ENCODE measurements at regions not wholly inside any gene's neighbourhood (a gene's known extent, or its start where the extent isn't known, plus 50 kb on each side); places are given as distances from the start of the nearest gene placed in this dataset.

DNA sequence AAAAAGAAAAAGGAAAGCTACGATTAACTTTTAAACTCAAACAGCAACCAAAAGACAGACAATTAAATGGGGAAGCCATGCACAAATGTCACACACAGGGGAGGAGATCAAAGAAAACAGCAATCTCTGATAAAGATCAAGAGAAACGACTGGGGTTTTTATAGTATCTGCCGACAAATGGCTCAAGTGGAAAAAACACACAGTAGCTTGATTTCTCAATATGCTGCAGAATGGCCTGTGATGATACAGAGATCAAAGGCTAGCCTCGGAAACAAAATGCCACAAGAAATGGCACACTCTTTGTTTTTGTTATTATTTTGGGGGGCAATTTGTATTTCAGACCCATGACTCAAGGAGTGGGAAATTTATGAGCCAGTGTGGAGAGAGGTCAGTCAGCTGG, 126.1 kb downstream of the TEX36 start:
- intact Hi-C loops (cut with DNase I) = no loop called here
- no peak for ATAC-seq
- no peak overlapping the region for H3K27ac ChIP-seq
- TF ChIP-seq, protein P1, sequence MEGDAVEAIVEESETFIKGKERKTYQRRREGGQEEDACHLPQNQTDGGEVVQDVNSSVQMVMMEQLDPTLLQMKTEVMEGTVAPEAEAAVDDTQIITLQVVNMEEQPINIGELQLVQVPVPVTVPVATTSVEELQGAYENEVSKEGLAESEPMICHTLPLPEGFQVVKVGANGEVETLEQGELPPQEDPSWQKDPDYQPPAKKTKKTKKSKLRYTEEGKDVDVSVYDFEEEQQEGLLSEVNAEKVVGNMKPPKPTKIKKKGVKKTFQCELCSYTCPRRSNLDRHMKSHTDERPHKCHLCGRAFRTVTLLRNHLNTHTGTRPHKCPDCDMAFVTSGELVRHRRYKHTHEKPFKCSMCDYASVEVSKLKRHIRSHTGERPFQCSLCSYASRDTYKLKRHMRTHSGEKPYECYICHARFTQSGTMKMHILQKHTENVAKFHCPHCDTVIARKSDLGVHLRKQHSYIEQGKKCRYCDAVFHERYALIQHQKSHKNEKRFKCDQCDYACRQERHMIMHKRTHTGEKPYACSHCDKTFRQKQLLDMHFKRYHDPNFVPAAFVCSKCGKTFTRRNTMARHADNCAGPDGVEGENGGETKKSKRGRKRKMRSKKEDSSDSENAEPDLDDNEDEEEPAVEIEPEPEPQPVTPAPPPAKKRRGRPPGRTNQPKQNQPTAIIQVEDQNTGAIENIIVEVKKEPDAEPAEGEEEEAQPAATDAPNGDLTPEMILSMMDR (IDR thresholded peaks at IDR 0.05) = no peak
- no peak for TF ChIP-seq POLR2A (IDR thresholded peaks at IDR 0.05)
- 18% methylated on average over 4 of the region's 4 CpGs for WGBS (ENCODE audit: insufficient coverage, low coverage, low lambda C conversion rate, missing lambda C conversion rate)
- H3K9me3 ChIP-seq = no peaks in the 10 kb centered on the region
- no peaks in the 10 kb centered on the region for H3K27me3 ChIP-seq
- no peak overlapping the region for H3K4me3 ChIP-seq
- no peak for DNase-seq
- H3K36me3 ChIP-seq = no peaks in the 10 kb centered on the region
- no peaks in the 10 kb centered on the region for H3K4me1 ChIP-seq

DNA sequence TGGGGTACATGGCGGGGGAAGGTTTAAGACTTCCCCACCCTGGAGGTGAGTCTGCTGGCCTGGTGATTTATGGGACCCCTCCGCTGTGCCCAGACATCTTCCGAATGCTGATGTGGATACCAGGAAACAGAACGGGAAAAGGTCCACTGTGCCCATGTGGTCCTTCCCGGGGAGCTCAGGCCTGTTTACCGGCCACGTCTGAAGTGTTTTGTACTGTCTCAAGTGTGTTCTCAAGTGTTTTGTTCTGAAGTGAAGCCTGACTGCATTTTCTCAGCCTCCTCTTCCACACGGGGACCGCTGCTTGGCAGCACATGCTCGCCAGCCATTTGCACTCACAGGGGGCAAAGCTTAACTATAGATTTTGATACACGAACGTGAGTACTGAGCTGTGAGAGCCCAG, 127.2 kb downstream of the TEX36 start:
- 76% methylated on average over 10 of the region's 12 CpGs for WGBS (ENCODE audit: insufficient coverage, low coverage, low lambda C conversion rate, missing lambda C conversion rate)
- intact Hi-C loops (cut with DNase I) = no loop called here
- H3K36me3 ChIP-seq = no peaks in the 10 kb centered on the region
- no peak overlapping the region for H3K27ac ChIP-seq
- H3K4me3 ChIP-seq = no peak overlapping the region
- no peaks in the 10 kb centered on the region for H3K4me1 ChIP-seq
- DNase-seq (no peak), ATAC-seq (no peak)
- TF ChIP-seq POLR2A (IDR thresholded peaks at IDR 0.05) = no peak
- TF ChIP-seq, protein P1 (IDR thresholded peaks at IDR 0.05) = no peak
- H3K27me3 ChIP-seq = no peaks in the 10 kb centered on the region
- H3K9me3 ChIP-seq = no peaks in the 10 kb centered on the region

DNA sequence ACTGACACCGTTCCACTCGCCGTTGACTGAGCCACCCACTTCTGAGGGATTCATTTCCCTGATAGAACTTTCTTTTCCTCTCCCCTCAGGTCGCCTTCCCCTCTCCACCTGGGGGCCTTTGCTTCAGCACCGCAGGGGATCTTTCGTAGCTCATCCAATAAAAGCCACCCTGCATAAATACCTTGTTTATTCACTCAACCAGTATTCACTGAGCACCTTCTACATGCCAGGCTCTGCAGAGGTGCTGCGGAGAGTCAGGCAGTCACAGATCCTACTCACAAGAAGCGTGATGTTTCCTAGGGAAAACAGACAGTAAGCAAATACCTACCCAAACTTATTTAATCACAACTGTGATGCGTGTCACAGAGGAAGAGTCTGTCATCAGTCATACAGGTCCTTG, 127.7 kb downstream of the TEX36 start:
- 54% methylated on average over 9 of the region's 9 CpGs for WGBS (ENCODE audit: insufficient coverage, low coverage, low lambda C conversion rate, missing lambda C conversion rate)
- Histone ChIP-seq H3K27me3 (no peaks in the 10 kb centered on the region), H3K9me3 (no peaks in the 10 kb centered on the region), H3K36me3 (no peaks in the 10 kb centered on the region), H3K4me1 (no peaks in the 10 kb centered on the region), H3K4me3 (no peak overlapping the region), H3K27ac (no peak overlapping the region)
- TF ChIP-seq, protein P1 (IDR thresholded peaks at IDR 0.05) = no peak
- TF ChIP-seq POLR2A (IDR thresholded peaks at IDR 0.05) = no peak
- ATAC-seq = no peak
- intact Hi-C loops (cut with DNase I) = no loop called here
- DNase-seq = no peak

DNA sequence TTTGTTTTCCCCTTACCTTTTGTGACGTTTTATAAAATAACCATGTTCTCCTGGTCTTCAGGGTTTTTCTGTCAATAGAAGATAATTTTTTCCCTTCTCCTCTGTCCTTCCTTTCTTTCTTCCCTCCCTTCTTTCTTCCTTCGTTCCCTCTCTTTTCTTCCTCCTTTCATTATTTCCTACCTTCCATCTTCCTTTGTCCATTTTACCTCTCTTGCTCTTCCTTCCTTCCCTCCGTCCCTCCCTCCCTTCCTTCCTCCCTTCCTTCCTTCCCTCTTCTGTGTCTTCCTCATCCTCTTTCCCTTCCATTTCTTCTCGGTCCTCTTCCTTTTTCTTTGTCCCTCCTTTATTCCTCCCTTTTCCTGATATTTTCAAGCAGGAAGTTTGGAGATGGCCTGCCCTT, 128.2 kb downstream of the TEX36 start:
- 36% methylated on average over 4 of the region's 4 CpGs for WGBS (ENCODE audit: insufficient coverage, low coverage, low lambda C conversion rate, missing lambda C conversion rate)
- Histone ChIP-seq H3K9me3 (no peaks in the 10 kb centered on the region), H3K36me3 (no peaks in the 10 kb centered on the region), H3K4me1 (no peaks in the 10 kb centered on the region), H3K4me3 (no peak overlapping the region), H3K27me3 (no peaks in the 10 kb centered on the region), H3K27ac (no peak overlapping the region)
- no peak for ATAC-seq
- no peak for DNase-seq
- no peak for TF ChIP-seq POLR2A (IDR thresholded peaks at IDR 0.05)
- intact Hi-C loops (cut with DNase I) = no loop called here

DNA sequence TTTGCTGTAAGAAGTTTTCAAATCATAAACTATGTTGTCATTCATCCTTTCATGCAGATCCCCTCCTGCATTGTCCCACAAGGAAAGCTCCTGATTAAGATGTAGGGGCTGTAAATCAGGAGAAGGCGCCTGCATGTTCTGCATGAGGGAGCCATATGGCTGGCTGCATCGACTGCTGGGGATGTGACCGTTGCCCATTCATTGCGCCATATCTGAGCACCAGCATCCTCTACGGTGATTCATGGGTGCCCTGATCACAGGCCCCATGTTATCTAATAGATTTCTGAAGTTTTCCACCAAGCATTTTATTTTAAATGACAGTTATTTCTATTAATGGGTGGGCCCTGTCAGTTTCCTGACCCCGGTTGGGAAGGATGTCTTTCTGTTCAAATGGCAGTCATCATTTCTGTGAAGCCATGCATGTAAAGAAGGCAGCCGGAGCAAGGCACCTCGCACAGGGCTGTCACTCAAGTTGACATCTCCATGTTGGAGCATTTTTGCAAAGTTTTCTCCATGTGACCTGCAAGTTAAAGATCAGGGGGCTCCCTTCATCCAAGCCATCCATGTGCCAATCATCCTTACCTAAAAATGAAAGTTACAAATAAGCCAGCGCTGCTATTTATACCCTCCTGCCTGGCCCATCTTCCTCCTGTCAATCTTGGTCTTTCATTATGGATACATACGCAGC, 128.8 kb downstream of the TEX36 start:
- no peak for DNase-seq
- no peak overlapping the region for H3K4me3 ChIP-seq
- H3K9me3 ChIP-seq = no peaks in the 10 kb centered on the region
- no peaks in the 10 kb centered on the region for H3K36me3 ChIP-seq
- no peaks in the 10 kb centered on the region for H3K27me3 ChIP-seq
- ATAC-seq = no peak
- WGBS (ENCODE audit: insufficient coverage, low coverage, low lambda C conversion rate, missing lambda C conversion rate) = 73% methylated on average over 10 of the region's 10 CpGs
- no peaks in the 10 kb centered on the region for H3K4me1 ChIP-seq
- TF ChIP-seq, protein P1 (IDR thresholded peaks at IDR 0.05) = no peak
- TF ChIP-seq POLR2A (IDR thresholded peaks at IDR 0.05) = no peak
- intact Hi-C loops (cut with DNase I) = no loop called here
- no peak overlapping the region for H3K27ac ChIP-seq

Measured in right lobe of liver (tissue), 6 donors.